ENCODE measurements at regions not wholly inside any gene's neighbourhood (a gene's known extent, or its start where the extent isn't known, plus 50 kb on each side); places are given as distances from the start of the nearest gene placed in this dataset.

DNA sequence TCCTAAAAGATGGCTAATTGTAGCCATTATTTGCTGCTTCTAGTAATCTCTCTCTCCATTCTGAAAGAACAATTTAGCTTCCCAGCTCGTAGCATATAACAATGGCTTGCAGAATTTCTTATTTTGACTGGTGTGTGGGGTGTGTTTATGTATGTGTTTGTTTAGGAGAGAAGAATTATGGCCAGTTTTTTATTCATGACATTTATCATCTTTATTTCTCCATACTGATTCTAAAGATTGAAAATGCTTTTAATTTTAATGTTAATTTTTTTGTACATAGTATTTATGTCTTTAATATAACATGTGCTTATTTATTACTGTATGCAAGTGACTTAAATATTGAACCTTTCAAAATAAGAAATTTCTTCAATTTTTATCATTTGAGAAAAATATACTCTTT lies 115.8 kb upstream of the TMTC4 start:
- TF ChIP-seq, protein P1, sequence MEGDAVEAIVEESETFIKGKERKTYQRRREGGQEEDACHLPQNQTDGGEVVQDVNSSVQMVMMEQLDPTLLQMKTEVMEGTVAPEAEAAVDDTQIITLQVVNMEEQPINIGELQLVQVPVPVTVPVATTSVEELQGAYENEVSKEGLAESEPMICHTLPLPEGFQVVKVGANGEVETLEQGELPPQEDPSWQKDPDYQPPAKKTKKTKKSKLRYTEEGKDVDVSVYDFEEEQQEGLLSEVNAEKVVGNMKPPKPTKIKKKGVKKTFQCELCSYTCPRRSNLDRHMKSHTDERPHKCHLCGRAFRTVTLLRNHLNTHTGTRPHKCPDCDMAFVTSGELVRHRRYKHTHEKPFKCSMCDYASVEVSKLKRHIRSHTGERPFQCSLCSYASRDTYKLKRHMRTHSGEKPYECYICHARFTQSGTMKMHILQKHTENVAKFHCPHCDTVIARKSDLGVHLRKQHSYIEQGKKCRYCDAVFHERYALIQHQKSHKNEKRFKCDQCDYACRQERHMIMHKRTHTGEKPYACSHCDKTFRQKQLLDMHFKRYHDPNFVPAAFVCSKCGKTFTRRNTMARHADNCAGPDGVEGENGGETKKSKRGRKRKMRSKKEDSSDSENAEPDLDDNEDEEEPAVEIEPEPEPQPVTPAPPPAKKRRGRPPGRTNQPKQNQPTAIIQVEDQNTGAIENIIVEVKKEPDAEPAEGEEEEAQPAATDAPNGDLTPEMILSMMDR (IDR thresholded peaks at IDR 0.05), result no peak
- ChIA-PET POLR2A (interaction anchor here (0.6 kb wide), 1 partner anchor 42 kb away, joined by 4 read pairs; no protein-coding TSS in a partner anchor), CTCF (no interaction called here)
- no peak for ATAC-seq
- Mint-ChIP-seq H3K4me1 (ENCODE audit: low read depth) (no peaks in the 10 kb centered on the region), H3K36me3 (ENCODE audit: low read depth) (no peaks in the 10 kb centered on the region), H3K27me3 (peaks cover 34% of the 10 kb centered on the region), H3K27ac (no peak overlapping the region), H3K4me3 (no peak overlapping the region), H3K9me3 (peaks cover 5% of the 10 kb centered on the region)
- intact Hi-C loops (cut with micrococcal nuclease), result no loop called here
- no peak for DNase-seq

DNA sequence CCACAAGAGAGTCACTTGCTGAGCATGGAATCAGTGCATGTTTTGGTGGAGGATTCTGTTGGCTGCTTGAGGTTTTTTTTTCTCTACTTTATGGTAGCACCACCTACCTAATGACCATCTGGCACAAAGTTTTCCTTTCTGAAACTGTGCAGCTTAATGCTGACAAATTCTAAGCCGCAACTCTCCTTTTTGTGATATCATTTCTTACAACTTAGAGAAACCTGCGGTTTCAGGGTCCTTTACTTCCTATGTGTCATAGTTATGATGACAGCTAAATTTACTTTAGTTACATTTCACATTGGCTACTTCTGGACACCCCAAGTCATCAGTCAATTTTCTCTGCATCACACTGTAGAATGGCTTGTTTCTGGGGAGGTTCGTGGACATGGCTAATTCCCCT lies 115.4 kb upstream of the TMTC4 start:
- Mint-ChIP-seq H3K9me3 (peaks cover 5% of the 10 kb centered on the region), H3K27ac (no peak overlapping the region), H3K27me3 (peaks cover 34% of the 10 kb centered on the region), H3K4me3 (no peak overlapping the region), H3K36me3 (ENCODE audit: low read depth) (no peaks in the 10 kb centered on the region), H3K4me1 (ENCODE audit: low read depth) (no peaks in the 10 kb centered on the region)
- ChIA-PET CTCF (no interaction called here), POLR2A (interaction anchor here (0.6 kb wide), 1 partner anchor 42 kb away, joined by 4 read pairs; no protein-coding TSS in a partner anchor)
- intact Hi-C loops (cut with micrococcal nuclease), result no loop called here
- peak; percentile 49 for ATAC-seq
- TF ChIP-seq, protein P1 (IDR thresholded peaks at IDR 0.05), result no peak
- DNase-seq, result no peak

DNA sequence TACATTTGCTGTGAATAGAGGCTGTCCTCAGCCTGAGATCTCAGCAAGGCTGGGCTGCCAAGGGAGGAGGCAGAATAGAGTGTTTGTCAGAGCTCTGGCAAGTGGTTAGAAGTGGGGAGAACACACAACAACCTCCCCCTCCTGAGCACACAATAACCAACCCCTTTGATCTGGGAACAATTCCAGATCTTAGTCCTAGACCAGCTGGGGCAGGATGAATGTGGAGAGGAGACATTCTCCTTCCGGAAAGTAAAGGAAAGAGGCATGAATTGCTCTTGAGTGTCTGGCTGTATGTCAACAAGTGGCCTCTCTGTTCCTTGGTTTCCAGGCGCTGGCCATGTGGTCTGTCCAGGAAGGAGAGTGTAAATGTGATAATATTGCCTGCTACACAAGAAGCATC lies 114.9 kb upstream of the TMTC4 start:
- intact Hi-C loops (cut with micrococcal nuclease), result no loop called here
- no peak for DNase-seq
- TF ChIP-seq, protein P1 (IDR thresholded peaks at IDR 0.05), result no peak
- Mint-ChIP-seq H3K4me3 (no peak overlapping the region), H3K27me3 (peaks cover 34% of the 10 kb centered on the region), H3K27ac (no peak overlapping the region), H3K36me3 (ENCODE audit: low read depth) (no peaks in the 10 kb centered on the region), H3K4me1 (ENCODE audit: low read depth) (no peaks in the 10 kb centered on the region), H3K9me3 (peaks cover 5% of the 10 kb centered on the region)
- POLR2A ChIA-PET, result no interaction called here
- no peak for ATAC-seq
- CTCF ChIA-PET, result no interaction called here

DNA sequence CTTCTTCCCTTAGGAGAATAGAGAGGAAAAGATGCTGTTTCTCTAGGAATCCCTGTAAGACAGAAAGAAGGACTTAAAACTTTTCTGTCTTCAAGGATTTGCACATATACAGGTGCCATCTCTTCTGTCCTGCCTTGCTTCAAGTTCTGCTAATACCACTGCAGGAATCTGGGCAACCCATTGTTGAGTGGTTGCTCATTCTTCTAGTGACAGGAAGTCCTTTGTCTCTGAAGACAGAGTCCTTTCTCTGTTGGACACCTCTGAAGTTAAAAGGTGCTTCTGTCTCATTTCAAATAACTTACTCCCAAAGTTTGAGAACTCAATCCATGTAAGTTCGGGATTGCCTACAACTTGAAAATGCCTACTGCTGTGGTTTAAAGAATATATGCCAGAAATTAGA lies 114.4 kb upstream of the TMTC4 start:
- ATAC-seq (no peak), DNase-seq (no peak)
- intact Hi-C loops (cut with micrococcal nuclease), result no loop called here
- H3K27ac Mint-ChIP-seq, result no peak overlapping the region
- ChIA-PET CTCF (no interaction called here), POLR2A (no interaction called here)
- H3K4me3 Mint-ChIP-seq, result no peak overlapping the region
- peaks cover 5% of the 10 kb centered on the region for H3K9me3 Mint-ChIP-seq
- H3K4me1 Mint-ChIP-seq (ENCODE audit: low read depth), result no peaks in the 10 kb centered on the region
- TF ChIP-seq, protein P1 (IDR thresholded peaks at IDR 0.05), result no peak
- H3K27me3 Mint-ChIP-seq, result peaks cover 36% of the 10 kb centered on the region
- H3K36me3 Mint-ChIP-seq (ENCODE audit: low read depth), result no peaks in the 10 kb centered on the region

DNA sequence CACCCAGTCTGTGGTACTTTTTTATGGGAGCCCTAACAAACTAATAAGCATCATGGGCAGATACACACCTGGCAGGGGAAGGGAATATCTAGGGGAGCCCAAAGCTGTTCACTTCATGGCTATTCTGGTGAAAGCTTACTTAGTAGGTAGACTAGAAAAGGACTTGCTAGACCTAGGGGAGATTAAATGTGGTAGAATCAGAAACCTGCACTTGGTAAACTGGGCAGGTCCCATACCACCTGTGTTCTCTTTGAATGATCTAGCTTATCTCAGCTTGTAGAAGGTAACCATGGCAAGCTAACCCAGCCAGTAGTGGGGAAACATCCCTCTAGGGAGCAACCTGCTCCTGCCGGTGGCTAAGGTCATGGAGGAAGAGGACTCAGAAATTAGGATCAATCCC lies 113.9 kb upstream of the TMTC4 start:
- no peak for ATAC-seq

More for the DNA sequence above, 113.9 kb upstream of the TMTC4 start:
- H3K27me3 Mint-ChIP-seq, result peaks cover 36% of the 10 kb centered on the region
- H3K9me3 Mint-ChIP-seq, result peaks cover 4% of the 10 kb centered on the region
- intact Hi-C loops (cut with micrococcal nuclease), result no loop called here
- no peak for DNase-seq
- no peak overlapping the region for H3K4me3 Mint-ChIP-seq
- no peaks in the 10 kb centered on the region for H3K36me3 Mint-ChIP-seq (ENCODE audit: low read depth)
- TF ChIP-seq, protein P1 (IDR thresholded peaks at IDR 0.05), result no peak
- POLR2A ChIA-PET, result no interaction called here
- CTCF ChIA-PET, result no interaction called here
- H3K27ac Mint-ChIP-seq, result no peak overlapping the region
- H3K4me1 Mint-ChIP-seq (ENCODE audit: low read depth), result no peaks in the 10 kb centered on the region

All from activated CD8-positive, alpha-beta T cell treated with anti-CD3 and anti-CD28 coated beads for 36 hours (primary cell).